ENCODE measurements at regions not wholly inside any gene's neighbourhood (a gene's known extent, or its start where the extent isn't known, plus 50 kb on each side); places are given as distances from the start of the nearest gene placed in this dataset.
"Not testable (repeated sequence)": the region's sequence is repeated elsewhere in the genome, so short reads cannot be mapped to it uniquely, and the experiment has no call there.

DNA sequence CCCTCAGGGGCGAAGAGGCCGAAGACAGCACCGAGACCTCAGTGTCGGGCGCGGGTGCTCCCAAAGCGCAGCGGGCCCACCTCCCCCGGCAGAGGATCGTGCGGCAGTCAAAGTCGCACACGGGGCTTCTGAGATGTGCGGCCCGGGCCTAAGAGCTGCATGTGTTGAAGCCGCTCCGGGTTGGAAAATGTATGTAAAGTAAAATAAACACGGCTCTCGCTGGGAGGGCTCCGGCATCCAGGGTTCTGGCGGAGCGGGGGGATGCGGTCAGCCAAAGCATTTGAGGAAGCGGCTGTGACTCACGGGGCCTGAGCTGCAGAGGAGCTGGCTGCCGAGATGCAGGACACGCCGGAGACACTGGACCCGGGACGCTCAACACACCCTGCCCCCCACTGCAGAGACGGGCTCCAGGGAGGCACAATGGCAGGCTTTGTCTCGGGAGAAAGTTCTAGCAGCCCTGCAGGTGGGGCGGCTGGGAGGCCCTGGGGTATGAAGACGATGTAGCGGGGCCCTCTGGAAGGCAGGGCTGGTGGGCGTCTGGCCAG, 185.8 kb downstream of the NPIPB11 start:
- in situ Hi-C loops (cut with MboI; ENCODE audit: low pct_ligation_motif_present in 1 of 4, low pct_unique_long_range_greater_than_20kb in 1 of 4, low sequenced_read_pairs in 3 of 4); intact Hi-C loops (cut with DNase I; ENCODE audit: low total_unique reads); H3K4me1 ChIP-seq; DNase-seq; H3K36me3 ChIP-seq; H3K9me3 ChIP-seq; H3K27me3 ChIP-seq; H3K4me3 ChIP-seq: not testable (repeated sequence)
- 74% methylated on average over 19 of the region's 36 CpGs; no CpG with 5 or more reads in 1 of the 2 donors for WGBS, 2 donors (ENCODE audit: low coverage in 1 of 2)
- H3K27ac ChIP-seq = peak overlapping the region in 3 of 4 donors; percentile 56 to 72 (median 70)

DNA sequence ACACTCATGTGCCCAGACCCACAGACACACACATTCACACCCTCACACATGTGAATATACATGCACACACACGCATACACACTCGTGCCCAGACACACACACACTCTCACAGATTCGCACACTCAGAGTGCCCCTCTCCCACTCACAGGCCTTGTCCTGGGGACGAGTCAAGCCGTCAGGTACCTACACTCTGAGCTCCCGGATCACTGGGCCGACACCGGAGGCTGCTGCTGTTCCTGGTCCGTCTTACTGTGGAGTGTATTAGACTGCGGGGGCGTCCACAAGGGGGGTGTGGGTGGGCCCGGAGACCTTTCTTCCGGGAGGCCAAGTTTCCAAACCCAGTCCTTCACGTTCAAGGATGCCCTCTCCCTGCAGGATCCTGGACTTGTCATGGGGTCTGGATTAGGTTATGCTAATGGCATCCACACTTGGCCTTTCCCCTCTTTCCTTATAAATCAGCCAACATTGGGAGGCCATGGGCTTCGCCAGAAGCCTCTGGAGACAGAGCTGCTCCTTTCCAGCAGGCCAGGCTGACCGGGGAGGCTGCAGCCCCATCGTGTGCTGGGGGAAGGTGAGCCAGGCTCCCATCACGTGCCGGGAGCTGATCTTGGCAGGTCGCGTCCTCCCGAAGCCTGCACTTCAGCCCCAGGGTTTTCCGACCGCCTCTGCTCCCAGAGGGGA, 186.4 kb downstream of the NPIPB11 start:
- DNase-seq; intact Hi-C loops (cut with DNase I; ENCODE audit: low total_unique reads); H3K4me3 ChIP-seq; H3K27me3 ChIP-seq; in situ Hi-C loops (cut with MboI; ENCODE audit: low pct_ligation_motif_present in 1 of 4, low pct_unique_long_range_greater_than_20kb in 1 of 4, low sequenced_read_pairs in 3 of 4); H3K4me1 ChIP-seq; H3K36me3 ChIP-seq; H3K9me3 ChIP-seq: not testable (repeated sequence)
- H3K27ac ChIP-seq = peak overlapping the region in 3 of 4 donors; percentile 56 to 72 (median 70)
- 87% methylated on average over 19 of the region's 24 CpGs; no CpG with 5 or more reads in 1 of the 2 donors for WGBS, 2 donors (ENCODE audit: low coverage in 1 of 2)

DNA sequence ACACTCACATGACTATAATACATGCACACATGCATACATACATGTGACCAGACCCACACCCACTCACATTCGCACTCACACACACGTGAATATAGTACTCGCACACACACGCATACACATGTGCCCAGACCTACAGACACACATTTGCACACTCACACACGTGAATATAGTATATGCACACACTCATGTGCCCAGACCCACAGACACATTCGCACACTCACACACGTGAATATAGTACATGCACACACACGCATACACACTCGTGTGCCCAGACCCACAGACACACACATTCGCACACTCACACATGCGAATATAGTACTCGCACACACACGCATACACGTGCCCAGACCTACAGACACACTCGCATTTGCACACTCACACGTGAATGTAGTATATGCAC, 186.9 kb downstream of the NPIPB11 start:
- H3K27ac ChIP-seq; H3K4me1 ChIP-seq; intact Hi-C loops (cut with DNase I; ENCODE audit: low total_unique reads); H3K9me3 ChIP-seq; H3K36me3 ChIP-seq; in situ Hi-C loops (cut with MboI; ENCODE audit: low pct_ligation_motif_present in 1 of 4, low pct_unique_long_range_greater_than_20kb in 1 of 4, low sequenced_read_pairs in 3 of 4); H3K4me3 ChIP-seq; H3K27me3 ChIP-seq; DNase-seq: not testable (repeated sequence)
- WGBS, 2 donors (ENCODE audit: low coverage in 1 of 2) = 99% methylated on average over 16 of the region's 16 CpGs; no CpG with 5 or more reads in 1 of the 2 donors

DNA sequence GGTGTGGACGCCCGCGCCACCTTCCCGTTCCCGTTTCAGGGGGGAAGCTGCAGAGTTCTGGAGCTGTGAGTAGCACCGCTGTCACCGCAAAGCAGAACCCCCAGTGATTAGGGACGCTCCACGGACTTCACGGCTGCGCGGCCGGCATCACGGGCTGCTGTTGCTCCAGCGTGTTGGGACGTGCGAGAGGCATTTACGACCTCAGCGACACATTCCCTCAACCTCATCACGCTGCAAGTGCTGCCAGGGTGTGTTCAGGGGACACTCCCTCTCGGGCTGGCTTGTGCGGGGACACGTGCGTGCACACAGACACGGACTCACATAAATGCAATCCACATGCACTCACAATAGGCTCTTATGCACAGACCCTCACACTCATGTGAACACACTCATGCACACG, 187.9 kb downstream of the NPIPB11 start:
- H3K36me3 ChIP-seq; H3K27me3 ChIP-seq; H3K4me3 ChIP-seq; H3K4me1 ChIP-seq; H3K9me3 ChIP-seq; intact Hi-C loops (cut with DNase I; ENCODE audit: low total_unique reads); DNase-seq; in situ Hi-C loops (cut with MboI; ENCODE audit: low pct_ligation_motif_present in 1 of 4, low pct_unique_long_range_greater_than_20kb in 1 of 4, low sequenced_read_pairs in 3 of 4); H3K27ac ChIP-seq: not testable (repeated sequence)
- WGBS, 2 donors (ENCODE audit: low coverage in 1 of 2) = 89% methylated on average over 16 of the region's 26 CpGs; no CpG with 5 or more reads in 1 of the 2 donors

DNA sequence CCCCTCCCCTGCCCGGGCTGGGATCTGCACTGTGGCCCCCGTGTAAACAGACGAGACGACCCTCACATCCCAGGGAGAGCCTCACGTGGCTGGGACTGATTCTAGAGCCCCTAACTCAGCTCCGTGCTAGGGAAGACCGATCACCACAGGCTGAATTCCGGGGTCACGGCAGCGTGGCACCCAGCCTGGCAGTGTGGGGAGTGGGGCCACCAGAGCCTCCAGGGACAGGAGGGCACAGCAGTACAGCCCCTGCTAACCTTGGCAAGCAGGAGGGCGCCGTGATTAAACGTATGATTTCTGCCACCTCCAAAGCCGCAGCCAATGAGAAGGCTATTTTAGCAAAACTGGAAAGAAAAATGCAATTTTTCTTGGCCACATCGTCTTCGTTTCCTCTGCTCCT, 188.3 kb downstream of the NPIPB11 start:
- WGBS, 2 donors (ENCODE audit: low coverage in 1 of 2) = 94% methylated on average over 9 of the region's 16 CpGs; no CpG with 5 or more reads in 1 of the 2 donors
- in situ Hi-C loops (cut with MboI; ENCODE audit: low pct_ligation_motif_present in 1 of 4, low pct_unique_long_range_greater_than_20kb in 1 of 4, low sequenced_read_pairs in 3 of 4); H3K27ac ChIP-seq; intact Hi-C loops (cut with DNase I; ENCODE audit: low total_unique reads); H3K4me1 ChIP-seq; H3K27me3 ChIP-seq; H3K36me3 ChIP-seq; H3K4me3 ChIP-seq; DNase-seq; H3K9me3 ChIP-seq: not testable (repeated sequence)

DNA sequence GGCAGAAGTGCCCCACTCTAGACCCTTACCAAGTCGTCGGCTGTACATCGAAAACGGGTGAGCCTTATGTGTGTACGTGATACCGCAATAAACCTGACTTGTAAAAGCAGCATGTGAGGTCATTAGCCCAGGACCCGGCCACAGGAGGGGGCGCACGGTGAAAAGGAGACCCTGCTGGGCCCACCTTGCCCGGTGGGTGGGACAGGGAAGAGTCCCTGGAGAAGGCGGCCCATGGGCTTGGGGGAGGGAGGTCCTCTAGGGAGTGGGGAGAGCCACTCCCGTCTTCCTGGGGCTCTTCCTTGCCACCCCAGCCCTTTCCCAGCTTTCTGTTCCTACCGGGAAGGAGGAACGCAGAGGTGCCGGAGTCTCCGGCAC, 188.8 kb downstream of the NPIPB11 start:
- H3K4me1 ChIP-seq; DNase-seq; H3K27ac ChIP-seq; in situ Hi-C loops (cut with MboI; ENCODE audit: low pct_ligation_motif_present in 1 of 4, low pct_unique_long_range_greater_than_20kb in 1 of 4, low sequenced_read_pairs in 3 of 4); intact Hi-C loops (cut with DNase I; ENCODE audit: low total_unique reads); H3K4me3 ChIP-seq; H3K36me3 ChIP-seq; H3K9me3 ChIP-seq; H3K27me3 ChIP-seq: not testable (repeated sequence)
- 92% methylated on average over 16 of the region's 16 CpGs; no CpG with 5 or more reads in 1 of the 2 donors for WGBS, 2 donors (ENCODE audit: low coverage in 1 of 2)

DNA sequence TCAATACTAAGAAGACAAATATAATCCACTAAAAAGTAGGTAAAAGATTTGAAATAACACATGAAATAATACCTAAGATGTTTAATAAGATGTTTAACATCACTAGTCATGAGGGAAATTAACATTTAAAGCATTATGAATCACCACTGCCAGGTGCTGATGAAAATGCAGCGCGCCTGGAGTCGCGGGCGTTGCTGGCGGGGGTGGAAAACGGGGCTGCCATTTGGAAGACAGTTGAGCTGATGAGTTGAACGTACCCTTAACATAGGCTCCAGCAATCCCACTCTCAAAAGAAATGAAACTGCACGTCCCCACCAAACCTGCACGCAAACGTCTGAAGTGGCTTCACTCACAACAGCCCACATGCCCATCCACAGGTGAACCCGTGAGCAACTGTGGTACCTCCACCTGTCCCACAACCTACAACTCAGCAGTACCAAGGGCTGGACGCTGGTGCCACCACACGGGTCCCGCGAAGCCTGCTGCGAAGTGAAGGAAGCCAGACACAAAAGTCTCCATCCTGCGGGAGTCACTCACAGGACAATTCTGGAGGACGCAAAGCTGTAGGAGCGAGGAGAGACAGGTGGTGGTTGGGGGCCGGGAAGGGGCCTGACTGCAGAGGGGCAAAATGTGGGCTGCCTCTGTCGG, 189.3 kb downstream of the NPIPB11 start:
- intact Hi-C loops (cut with DNase I; ENCODE audit: low total_unique reads); H3K27me3 ChIP-seq; H3K4me3 ChIP-seq; in situ Hi-C loops (cut with MboI; ENCODE audit: low pct_ligation_motif_present in 1 of 4, low pct_unique_long_range_greater_than_20kb in 1 of 4, low sequenced_read_pairs in 3 of 4); DNase-seq; H3K27ac ChIP-seq; H3K9me3 ChIP-seq; H3K36me3 ChIP-seq; H3K4me1 ChIP-seq: not testable (repeated sequence)
- WGBS, 2 donors (ENCODE audit: low coverage in 1 of 2) = 94 to 100% methylated on average over 5 to 22 of the region's 22 CpGs

DNA sequence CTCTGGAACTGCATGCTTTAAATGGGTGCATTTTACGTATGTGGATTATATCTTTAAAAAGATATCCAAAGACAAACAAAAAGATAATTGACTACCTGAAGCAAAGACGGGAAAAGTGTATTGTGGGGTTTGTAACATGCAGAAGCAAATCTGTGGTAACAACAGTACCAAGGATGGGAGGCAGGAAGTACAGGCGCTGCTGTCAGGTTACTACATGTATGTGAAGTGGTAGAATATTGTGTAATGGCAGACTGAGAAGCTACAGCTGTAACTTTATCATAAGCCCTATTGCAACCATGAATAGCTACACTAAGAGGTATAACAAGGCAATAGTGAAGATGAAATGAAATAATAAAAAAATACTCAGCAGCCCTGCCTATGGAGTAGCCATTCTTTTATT, 192.7 kb downstream of the NPIPB11 start:
- DNase-seq; H3K4me1 ChIP-seq; H3K9me3 ChIP-seq; in situ Hi-C loops (cut with MboI; ENCODE audit: low pct_ligation_motif_present in 1 of 4, low pct_unique_long_range_greater_than_20kb in 1 of 4, low sequenced_read_pairs in 3 of 4); H3K27me3 ChIP-seq; H3K4me3 ChIP-seq; H3K27ac ChIP-seq; intact Hi-C loops (cut with DNase I; ENCODE audit: low total_unique reads); H3K36me3 ChIP-seq: not testable (repeated sequence)
- WGBS, 2 donors (ENCODE audit: low coverage in 1 of 2) = 80 to 83% methylated on average over 3 of the region's 3 CpGs

DNA sequence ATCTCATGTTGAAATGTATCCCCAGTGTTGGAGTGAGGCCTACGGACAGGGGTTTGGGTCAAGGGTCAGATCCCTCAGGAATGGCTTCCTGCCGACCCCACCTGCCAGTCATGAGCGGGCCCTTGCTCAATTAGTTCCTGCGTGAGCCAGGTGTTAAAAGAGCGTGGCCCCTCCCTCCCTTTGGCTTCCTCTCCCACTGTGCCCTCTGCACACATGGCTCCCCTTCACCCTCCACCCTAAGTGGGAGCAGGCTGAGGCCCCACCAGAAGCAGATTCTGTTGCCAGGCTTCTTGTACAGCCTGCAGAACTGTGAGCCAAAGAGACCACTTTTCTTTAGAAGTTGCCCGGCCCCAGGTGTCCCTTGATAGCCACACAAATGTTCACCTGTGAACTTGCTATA, 193.3 kb downstream of the NPIPB11 start:
- H3K4me1 ChIP-seq; H3K9me3 ChIP-seq; H3K27me3 ChIP-seq; H3K36me3 ChIP-seq; H3K27ac ChIP-seq; in situ Hi-C loops (cut with MboI; ENCODE audit: low pct_ligation_motif_present in 1 of 4, low pct_unique_long_range_greater_than_20kb in 1 of 4, low sequenced_read_pairs in 3 of 4); DNase-seq; H3K4me3 ChIP-seq; intact Hi-C loops (cut with DNase I; ENCODE audit: low total_unique reads): not testable (repeated sequence)
- 80% methylated on average over 6 of the region's 6 CpGs; no CpG with 5 or more reads in 1 of the 2 donors for WGBS, 2 donors (ENCODE audit: low coverage in 1 of 2)

DNA sequence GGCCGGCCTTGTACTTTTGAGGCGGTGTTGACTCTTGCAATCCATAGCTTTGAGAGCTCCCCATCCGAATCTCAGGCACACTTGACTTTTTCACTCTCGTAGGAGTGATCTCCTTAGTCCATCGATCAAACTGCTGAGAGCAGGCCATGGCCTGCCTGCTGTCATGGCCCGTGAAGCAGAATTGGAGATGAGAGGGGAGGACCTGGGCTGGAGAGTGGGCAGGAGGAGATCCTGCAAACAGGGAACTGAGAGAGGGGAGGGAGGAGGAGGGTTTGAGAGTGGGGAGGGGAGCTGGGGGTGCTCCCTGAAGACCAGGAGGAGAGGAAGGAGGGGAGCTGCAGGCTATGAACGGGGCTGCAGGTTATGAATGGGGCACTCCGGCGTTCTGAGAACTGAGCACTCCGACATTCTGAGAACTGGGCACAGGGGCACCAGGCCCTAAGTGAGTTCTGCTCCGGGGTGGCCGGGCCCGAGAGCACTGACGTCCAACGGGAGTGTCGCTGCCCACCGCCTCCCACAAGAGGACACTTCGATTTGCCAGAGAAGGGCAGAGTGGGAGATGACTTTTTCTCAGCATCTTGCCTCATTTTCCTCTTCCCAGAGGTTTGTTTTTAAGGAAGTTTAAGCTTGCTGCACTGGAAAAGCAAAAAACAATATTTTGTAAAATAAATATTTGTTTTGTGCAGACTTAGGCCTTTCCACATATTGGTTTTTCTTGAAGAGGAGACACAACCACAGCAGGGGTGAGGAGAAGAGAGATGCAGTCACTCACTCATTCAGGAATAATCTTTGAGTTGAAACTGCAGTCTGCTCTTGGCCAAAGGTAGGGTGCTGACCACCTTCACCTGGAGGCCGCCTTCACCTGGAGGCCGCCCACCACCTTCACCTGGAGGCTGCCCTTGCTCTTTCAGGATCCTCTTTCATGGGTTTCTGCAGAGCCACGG, 194.2 kb downstream of the NPIPB11 start:
- WGBS, 2 donors (ENCODE audit: low coverage in 1 of 2) = 70 to 91% methylated on average over 2 to 21 of the region's 21 CpGs
- H3K9me3 ChIP-seq; H3K27ac ChIP-seq; H3K36me3 ChIP-seq; H3K4me3 ChIP-seq; H3K4me1 ChIP-seq; DNase-seq; H3K27me3 ChIP-seq; intact Hi-C loops (cut with DNase I; ENCODE audit: low total_unique reads); in situ Hi-C loops (cut with MboI; ENCODE audit: low pct_ligation_motif_present in 1 of 4, low pct_unique_long_range_greater_than_20kb in 1 of 4, low sequenced_read_pairs in 3 of 4): not testable (repeated sequence)

Data from transverse colon (tissue), 4 donors.